SK-N-SH (cell line): ENCODE measurements at regions not wholly inside any gene's neighbourhood (a gene's known extent, or its start where the extent isn't known, plus 50 kb on each side); places are given as distances from the start of the nearest gene placed in this dataset.

ENCODE experiments used
- CTCF ChIA-PET: fragments of 300-600, 350-600 bp; formaldehyde crosslinking; extraction: SDS; loops from one replicate; lab custom pipeline; 2021; lab: Yijun Ruan, JAX
- POLR2A ChIA-PET: fragments of 350-600 bp; sonication (Branson Sonifier 250); formaldehyde crosslinking; extraction: SDS; loops from one replicate; lab custom pipeline; 2020; ENCODE audit warnings: antibody characterized with exemption, inconsistent platforms; lab: Yijun Ruan, JAX
- DNase-seq: peaks from one replicate; pipeline ENCODE4 v3.0.0; 2012
- H2AFZ ChIP-seq: fragments of 200-600 bp; sonication (generic); 2 replicates; pipeline ENCODE4 v1.8.1; 2016; ENCODE audit warnings: antibody characterized with exemption, mild to moderate bottlenecking, low read depth
- H3F3A ChIP-seq: fragments of 200-600 bp; sonication (generic); replicated peaks from 2 replicates; pipeline ENCODE3; 2016; ENCODE audit warnings: antibody characterized with exemption, mild to moderate bottlenecking; ENCODE audit not compliant: insufficient read depth
- H3K27ac ChIP-seq, 2 experiments: fragments of 200-500 bp in 1 of 2; fragments of 200-600 bp in 1 of 2; sonication (Bioruptor generic) in 1 of 2; sonication (generic), shearing (Covaris generic) in 1 of 2; 2 replicates each; pipeline versions ENCODE4 v1.5.1 to v1.6.1; 2014 to 2016; ENCODE audit warnings: low read depth in 2 of 2, inconsistent platforms in 1 of 2, low read length in 1 of 2, mild to moderate bottlenecking in 1 of 2, mixed read lengths in 1 of 2
- H3K27me3 ChIP-seq: fragments of 200-600 bp; sonication (generic), shearing (Covaris generic); 2 replicates; pipeline ENCODE4 v1.6.1; 2016; ENCODE audit warnings: mixed run types; ENCODE audit not compliant: insufficient read depth
- H3K36me3 ChIP-seq, 2 experiments: fragments of 200-500 bp in 1 of 2; fragments of 200-600 bp in 1 of 2; sonication (Bioruptor generic) in 1 of 2; sonication (generic) in 1 of 2; replicated peaks in 1 of 2; 2 replicates each; pipeline versions ENCODE3 to v1.5.1; 2014 to 2016; ENCODE audit warnings: low read length in 1 of 2, mild to moderate bottlenecking in 1 of 2; ENCODE audit not compliant: insufficient read depth in 2 of 2, control insufficient read depth in 1 of 2
- H3K4me1 ChIP-seq, 2 experiments: fragments of 200-500 bp in 1 of 2; fragments of 200-600 bp in 1 of 2; sonication (Bioruptor generic) in 1 of 2; sonication (generic), shearing (Covaris generic) in 1 of 2; 2 replicates each; pipeline versions ENCODE4 v1.5.1 to v1.6.1; 2014 to 2016; ENCODE audit warnings: low read depth in 1 of 2, low read length in 1 of 2, mixed run types in 1 of 2; ENCODE audit not compliant: insufficient read depth in 2 of 2, control insufficient read depth in 1 of 2
- H3K4me2 ChIP-seq: fragments of 200-600 bp; sonication (generic), shearing (Covaris generic); 2 replicates; pipeline ENCODE4 v1.6.1; 2017; ENCODE audit warnings: mixed run types
- H3K4me3 ChIP-seq, 2 experiments: fragments of 200-500 bp in 1 of 2; fragments of 200-600 bp in 1 of 2; sonication (Bioruptor generic) in 1 of 2; sonication (generic), shearing (Covaris generic) in 1 of 2; 2 replicates each; pipeline versions ENCODE4 v1.5.1 to v1.8.1; 2014 to 2016; ENCODE audit warnings: low read depth in 2 of 2, inconsistent platforms in 1 of 2, low read length in 1 of 2, mild to moderate bottlenecking in 1 of 2, mixed read lengths in 1 of 2, moderate library complexity in 1 of 2
- H3K79me2 ChIP-seq: fragments of 200-600 bp; sonication (generic); 2 replicates; pipeline ENCODE4 v1.8.1; 2017; ENCODE audit warnings: mild to moderate bottlenecking; ENCODE audit not compliant: insufficient read depth
- H3K9ac ChIP-seq: fragments of 200-600 bp; sonication (generic); 2 replicates; pipeline ENCODE4 v1.6.1; 2017; ENCODE audit warnings: mixed run types
- H3K9me2 ChIP-seq: fragments of 200-600 bp; sonication (generic); 2 replicates; pipeline ENCODE4 v1.6.1; 2017; ENCODE audit warnings: mixed run types
- H3K9me3 ChIP-seq: fragments of 200-600 bp; sonication (generic); 2 replicates; pipeline ENCODE4 v1.6.1; 2017; ENCODE audit warnings: mixed run types, mild to moderate bottlenecking, moderate library complexity
- H4K20me1 ChIP-seq: fragments of 200-600 bp; sonication (generic); 2 replicates; pipeline ENCODE4 v1.6.1; 2017; ENCODE audit warnings: mild to moderate bottlenecking, mixed run types; ENCODE audit not compliant: insufficient read depth
- CHD2 ChIP-seq: fragments of 150-350 bp; IDR thresholded peaks from 2 replicates; pipeline ENCODE4 v1.6.1; 2018; ENCODE audit warnings: low read length; ENCODE audit not compliant: partially characterized antibody
- CTCF ChIP-seq: fragments of 200-600 bp; sonication (generic); IDR thresholded peaks from 2 replicates; pipeline ENCODE4 v1.6.1; 2017; ENCODE audit warnings: antibody characterized with exemption, mild to moderate bottlenecking, moderate library complexity
- EZH2phosphoT487 ChIP-seq: fragments of 200-600 bp; sonication (generic); IDR thresholded peaks from 2 replicates; pipeline ENCODE4 v1.6.1; 2017; ENCODE audit warnings: low read depth, mixed run types, mild to moderate bottlenecking, antibody characterized with exemption, moderate library complexity, borderline replicate concordance
- FOSL2 ChIP-seq: IDR thresholded peaks from 2 replicates; pipeline ENCODE4 v1.4.0; 2012; ENCODE audit warnings: low read depth, mild to moderate bottlenecking, moderate library complexity, borderline replicate concordance
- FOXM1 ChIP-seq: IDR thresholded peaks from 2 replicates; pipeline ENCODE4 v1.4.0; 2012; ENCODE audit warnings: low read depth, mild to moderate bottlenecking
- IRF3 ChIP-seq: fragments of 150-350 bp; IDR thresholded peaks from 2 replicates; pipeline ENCODE4 v1.6.1; 2016; ENCODE audit warnings: mild to moderate bottlenecking, low read depth, low read length
- JUND ChIP-seq: IDR thresholded peaks from 2 replicates; pipeline ENCODE4 v1.4.0; 2012
- MEF2A ChIP-seq: IDR thresholded peaks from 2 replicates; pipeline ENCODE4 v1.4.0; 2012; ENCODE audit warnings: low read depth, borderline replicate concordance
- MXI1 ChIP-seq: IDR thresholded peaks from 2 replicates; pipeline ENCODE4 v1.6.1; 2012; ENCODE audit warnings: mild to moderate bottlenecking, low read depth, low read length, improper control_type of control experiment
- PBX3 ChIP-seq: IDR thresholded peaks from 2 replicates; pipeline ENCODE4; 2012
- RCOR1 ChIP-seq: fragments of 150-350 bp; IDR thresholded peaks from 2 replicates; pipeline ENCODE4 v1.6.1; 2017; ENCODE audit warnings: antibody characterized with exemption, low read length
- REST ChIP-seq: IDR thresholded peaks from 2 replicates; pipeline ENCODE4 v1.6.1; 2012; ENCODE audit warnings: mild to moderate bottlenecking, low read depth, low read length, moderate library complexity
- SIN3A ChIP-seq: IDR thresholded peaks from 2 replicates; pipeline ENCODE4 v1.6.1; 2012; ENCODE audit warnings: low read depth, mild to moderate bottlenecking, low read length, moderate library complexity, borderline replicate concordance
- TAF1 ChIP-seq: IDR thresholded peaks from 2 replicates; pipeline ENCODE4 v1.6.1; 2012; ENCODE audit warnings: low read depth, mild to moderate bottlenecking, low read length, moderate library complexity, borderline replicate concordance
- TEAD4 ChIP-seq: IDR thresholded peaks from 2 replicates; pipeline ENCODE4 v1.4.0; 2012; ENCODE audit warnings: mild to moderate bottlenecking, borderline replicate concordance; ENCODE audit not compliant: insufficient read depth
- USF2 ChIP-seq: fragments of 150-350 bp; IDR thresholded peaks from 2 replicates; pipeline ENCODE4 v1.6.1; 2017; ENCODE audit warnings: antibody characterized with exemption, low read length, low read depth, borderline replicate concordance
- WGBS: methylation state at CpG from one replicate; pipeline ENCODE4 v1.1.6; 2017; ENCODE audit warnings: low lambda C conversion rate; 5-methylcytosine and 5-hydroxymethylcytosine counted together

- no peaks in the 10 kb centered on the region for H3K36me3 ChIP-seq
- no peaks in the 10 kb centered on the region for H3K9me2 ChIP-seq
- no peak overlapping the region for H3K27ac ChIP-seq
- H3K9ac ChIP-seq, result no peak overlapping the region
- ChIA-PET CTCF (interaction anchor here (2.2 kb wide), 1 partner anchor 11 kb away, joined by 7 read pairs; no protein-coding TSS in a partner anchor), POLR2A (no interaction called here)
- H3K4me2 ChIP-seq, result no peak overlapping the region
- 46% methylated on average over 2 of the region's 2 CpGs for WGBS
- no peak overlapping the region for H3K4me3 ChIP-seq
- no peak overlapping the region for H2AFZ ChIP-seq
- no peaks in the 10 kb centered on the region for H3K79me2 ChIP-seq
- no peaks in the 10 kb centered on the region for H3K4me1 ChIP-seq
- TF ChIP-seq FOSL2, result no peak
- TF ChIP-seq EZH2phosphoT487, result no peak
- no peak for TF ChIP-seq JUND
- TF ChIP-seq PBX3, result no peak
- TF ChIP-seq RCOR1, result no peak
- TF ChIP-seq SIN3A, result no peak
- TF ChIP-seq TEAD4, result no peak
- no peak for TF ChIP-seq REST
- TF ChIP-seq MXI1, result no peak
- no peak for TF ChIP-seq CHD2
- no peak for TF ChIP-seq MEF2A
- TF ChIP-seq IRF3, result no peak
- no peak for TF ChIP-seq FOXM1
- no peak for TF ChIP-seq CTCF
- TF ChIP-seq TAF1, result no peak
- no peak for TF ChIP-seq USF2
- TF ChIP-seq, all 33 proteins: peak for 0
- Histone ChIP-seq H3F3A (no peaks in the 10 kb centered on the region), H3K27me3 (no peaks in the 10 kb centered on the region), H4K20me1 (no peaks in the 10 kb centered on the region), H3K9me3 (no peaks in the 10 kb centered on the region)
- no peak for DNase-seq
These were observed 308.1 kb downstream of the GPATCH2 start for GRCh38 chr1:217322834-217323233.
